ENCODE measurements at regions not wholly inside any gene's neighbourhood (a gene's known extent, or its start where the extent isn't known, plus 50 kb on each side); places are given as distances from the start of the nearest gene placed in this dataset.

DNA sequence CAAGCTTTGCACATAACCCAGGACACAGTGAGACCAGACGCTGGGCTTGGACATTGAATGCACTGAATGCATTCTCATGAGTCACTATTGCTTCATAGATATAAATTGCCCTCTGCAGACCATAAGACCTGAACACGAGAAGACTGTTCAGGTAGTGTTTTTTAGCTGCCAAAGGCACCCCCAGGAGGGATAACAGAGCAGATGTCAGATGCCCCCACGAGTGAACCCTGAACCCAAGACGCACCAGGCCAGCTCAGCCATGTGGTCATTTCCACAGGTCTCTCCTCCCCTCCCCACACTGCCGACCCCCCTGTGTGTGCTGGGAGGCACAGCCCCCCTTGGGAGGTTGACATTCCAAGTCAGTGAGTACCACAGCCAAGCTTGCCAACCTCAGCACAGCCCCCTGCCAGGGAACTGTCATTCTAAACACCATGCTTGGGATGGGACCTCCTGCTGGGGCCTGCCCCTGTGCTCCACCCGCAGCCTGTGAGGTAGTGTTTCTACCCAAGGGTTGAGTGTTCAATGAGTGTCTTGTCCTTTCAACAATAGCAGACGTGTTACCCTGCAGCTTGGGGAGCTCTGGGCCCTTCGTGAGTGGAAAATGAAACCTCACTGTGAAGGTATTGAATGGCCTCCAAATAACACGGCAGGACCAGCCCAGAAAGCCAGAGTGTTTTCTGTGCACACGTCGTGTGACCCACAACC, 68.2 kb downstream of the PSMG1 start:
- Histone ChIP-seq H3K9me3 (no peaks in the 10 kb centered on the region), H3K36me3 (no peaks in the 10 kb centered on the region), H3K27me3 (no peaks in the 10 kb centered on the region), H3K4me1 (no peaks in the 10 kb centered on the region), H3K27ac (no peak overlapping the region), H3K4me3 (no peak overlapping the region)
- intact Hi-C loops (cut with DNase I): no loop called here
- TF ChIP-seq, protein P1, sequence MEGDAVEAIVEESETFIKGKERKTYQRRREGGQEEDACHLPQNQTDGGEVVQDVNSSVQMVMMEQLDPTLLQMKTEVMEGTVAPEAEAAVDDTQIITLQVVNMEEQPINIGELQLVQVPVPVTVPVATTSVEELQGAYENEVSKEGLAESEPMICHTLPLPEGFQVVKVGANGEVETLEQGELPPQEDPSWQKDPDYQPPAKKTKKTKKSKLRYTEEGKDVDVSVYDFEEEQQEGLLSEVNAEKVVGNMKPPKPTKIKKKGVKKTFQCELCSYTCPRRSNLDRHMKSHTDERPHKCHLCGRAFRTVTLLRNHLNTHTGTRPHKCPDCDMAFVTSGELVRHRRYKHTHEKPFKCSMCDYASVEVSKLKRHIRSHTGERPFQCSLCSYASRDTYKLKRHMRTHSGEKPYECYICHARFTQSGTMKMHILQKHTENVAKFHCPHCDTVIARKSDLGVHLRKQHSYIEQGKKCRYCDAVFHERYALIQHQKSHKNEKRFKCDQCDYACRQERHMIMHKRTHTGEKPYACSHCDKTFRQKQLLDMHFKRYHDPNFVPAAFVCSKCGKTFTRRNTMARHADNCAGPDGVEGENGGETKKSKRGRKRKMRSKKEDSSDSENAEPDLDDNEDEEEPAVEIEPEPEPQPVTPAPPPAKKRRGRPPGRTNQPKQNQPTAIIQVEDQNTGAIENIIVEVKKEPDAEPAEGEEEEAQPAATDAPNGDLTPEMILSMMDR (IDR thresholded peaks at IDR 0.05): no peak
- DNase-seq: no peak
- peak; percentile 24 for ATAC-seq

DNA sequence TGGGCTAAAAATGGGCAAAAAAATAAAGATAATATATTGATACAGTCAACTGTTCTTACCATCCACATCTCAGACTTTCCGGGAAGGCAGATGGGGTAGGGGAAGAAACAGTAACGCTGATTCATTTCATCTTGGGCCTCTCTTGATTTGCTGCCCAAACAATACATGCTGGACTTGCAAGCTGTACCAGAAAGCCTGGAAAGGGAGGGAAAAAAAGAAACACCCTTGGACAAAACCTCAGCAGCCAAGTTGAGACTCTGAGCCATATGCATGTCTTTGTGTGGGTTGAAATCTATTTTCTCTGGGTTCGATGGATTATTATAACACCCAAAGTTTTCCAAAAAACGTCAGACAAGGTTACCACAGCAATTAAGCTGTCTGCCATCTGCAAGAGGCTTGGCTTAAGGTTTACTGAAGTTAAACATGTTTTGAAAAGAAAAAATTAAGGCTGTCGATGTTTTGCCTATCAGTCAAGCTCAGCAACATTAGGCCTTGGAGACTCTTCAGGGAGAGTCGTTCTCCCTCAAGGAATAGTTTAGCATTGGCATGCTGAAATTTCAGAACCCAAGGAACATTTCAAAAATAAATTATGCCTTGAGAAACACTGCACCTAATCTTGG, 71.2 kb downstream of the PSMG1 start:
- Histone ChIP-seq H3K4me1 (peaks cover 0 to under 1% of the 10 kb centered on the region in 2 donors), H3K27me3 (no peaks in the 10 kb centered on the region), H3K27ac (no peak overlapping the region), H3K4me3 (no peak overlapping the region), H3K36me3 (no peaks in the 10 kb centered on the region), H3K9me3 (no peaks in the 10 kb centered on the region)
- TF ChIP-seq, protein P1 (IDR thresholded peaks at IDR 0.05): no peak
- intact Hi-C loops (cut with DNase I): no loop called here
- ATAC-seq (peak; percentile 41), DNase-seq (no peak)

DNA sequence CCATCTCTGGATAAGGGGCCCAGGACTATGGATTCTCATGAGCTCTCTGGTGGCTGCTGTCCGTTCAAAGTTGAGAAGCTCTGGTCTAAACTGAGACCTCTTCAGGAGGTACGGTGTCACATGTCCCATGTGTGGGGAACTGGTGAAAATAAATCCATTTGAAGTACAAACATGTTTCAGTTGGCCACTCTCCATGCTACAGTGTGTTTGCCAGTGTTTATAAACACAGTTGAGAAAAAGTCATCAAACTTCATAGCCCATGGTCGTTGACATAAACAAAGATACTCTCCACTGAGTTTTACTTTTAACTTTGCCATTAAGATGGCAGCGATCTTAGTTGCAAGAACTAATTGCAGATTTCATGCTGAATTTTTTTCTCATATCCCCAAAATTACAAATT, 72.8 kb downstream of the PSMG1 start:
- Histone ChIP-seq H3K36me3 (no peaks in the 10 kb centered on the region), H3K4me3 (no peak overlapping the region), H3K27ac (no peak overlapping the region), H3K27me3 (no peaks in the 10 kb centered on the region), H3K4me1 (peaks cover 0 to 15% of the 10 kb centered on the region in 2 donors), H3K9me3 (no peaks in the 10 kb centered on the region)
- intact Hi-C loops (cut with DNase I): no loop called here
- TF ChIP-seq, protein P1 (IDR thresholded peaks at IDR 0.05): no peak
- ATAC-seq: no peak
- no peak for DNase-seq

DNA sequence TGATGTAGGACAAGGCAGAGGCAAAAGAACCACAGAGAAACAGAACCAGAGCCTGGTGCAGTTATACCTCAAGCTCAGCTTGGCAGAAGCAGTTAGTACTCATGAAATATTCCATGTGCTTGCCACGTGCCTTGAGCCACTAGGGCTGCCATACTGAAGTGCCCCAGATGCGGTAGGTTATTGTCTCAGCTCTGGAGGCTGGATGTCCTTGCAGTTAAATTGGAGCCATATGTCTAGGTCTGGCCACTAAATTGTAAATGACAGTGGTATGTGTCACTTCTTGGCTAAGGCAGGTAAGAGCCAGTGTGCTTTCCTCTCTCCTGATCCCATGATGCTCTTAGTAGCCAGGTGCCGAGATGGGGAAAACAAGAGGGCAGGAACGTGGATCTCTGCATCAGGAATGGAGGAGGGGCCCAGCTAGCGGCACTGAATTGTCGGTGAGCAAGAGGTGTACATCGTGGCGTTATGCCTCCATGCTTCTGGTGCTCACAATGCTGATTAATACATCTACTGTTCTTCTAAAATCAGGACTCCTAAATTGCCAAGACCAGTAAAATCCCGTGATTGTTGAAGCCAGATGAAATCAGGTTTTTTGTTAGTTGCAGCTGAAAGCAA, 73.5 kb downstream of the PSMG1 start:
- Histone ChIP-seq H3K36me3 (no peaks in the 10 kb centered on the region), H3K9me3 (no peaks in the 10 kb centered on the region), H3K4me3 (no peak overlapping the region), H3K4me1 (peaks cover 0 to 22% of the 10 kb centered on the region in 2 donors), H3K27ac (no peak overlapping the region), H3K27me3 (no peaks in the 10 kb centered on the region)
- intact Hi-C loops (cut with DNase I): loop anchor here in 1 of 2 donors (10.0 kb wide), 1 partner anchor 185 kb away; no protein-coding TSS in a partner anchor
- TF ChIP-seq, protein P1 (IDR thresholded peaks at IDR 0.05): no peak
- DNase-seq: no peak
- ATAC-seq: no peak

DNA sequence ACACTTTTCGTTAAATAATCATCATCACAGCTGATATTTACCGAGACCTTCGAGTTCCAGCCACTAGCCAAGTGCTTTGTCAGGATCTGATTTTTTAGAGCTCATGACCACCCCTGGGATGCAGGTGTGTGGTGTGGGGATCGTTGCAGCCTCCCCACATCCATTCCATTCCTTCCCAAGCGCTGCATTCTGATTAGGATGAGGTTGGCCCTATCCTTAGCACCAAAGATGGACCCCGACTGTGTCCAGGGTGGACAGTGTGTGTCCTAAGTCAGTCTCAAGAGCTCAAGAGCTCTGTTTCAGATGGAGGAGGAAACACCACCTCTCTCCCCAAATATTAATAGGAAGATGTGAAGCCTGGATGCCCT, 74.1 kb downstream of the PSMG1 start:
- TF ChIP-seq, protein P1 (IDR thresholded peaks at IDR 0.05): no peak
- Histone ChIP-seq H3K27me3 (no peaks in the 10 kb centered on the region), H3K4me3 (no peak overlapping the region), H3K9me3 (no peaks in the 10 kb centered on the region), H3K36me3 (no peaks in the 10 kb centered on the region), H3K27ac (no peak overlapping the region), H3K4me1 (peaks cover 4 to 27% of the 10 kb centered on the region in 2 donors)
- intact Hi-C loops (cut with DNase I): loop anchor here in 1 of 2 donors (10.0 kb wide), 1 partner anchor 184 kb away; no protein-coding TSS in a partner anchor
- ATAC-seq: no peak
- DNase-seq: no peak

Data from left lung (tissue), 4 donors.